Ovary (tissue), 7 donors: ENCODE measurements at regions not wholly inside any gene's neighbourhood (a gene's known extent, or its start where the extent isn't known, plus 50 kb on each side); places are given as distances from the start of the nearest gene placed in this dataset.

Source experiments
- DNase-seq, 5 donors: peaks; one replicate each; pipeline ENCODE4 v3.0.0-alpha.2; 2019 to 2020
- H3K27ac ChIP-seq, 2 donors: fragments of 200-600 bp; one replicate each; pipeline versions ENCODE4 v1.5.1 to v1.8.0; 2019 to 2022
- H3K27me3 ChIP-seq: fragments of 200-600 bp; one replicate; pipeline ENCODE4 v1.8.0; 2022
- H3K36me3 ChIP-seq: fragments of 200-600 bp; sonication (generic); one replicate; pipeline ENCODE4 v1.5.1; 2019
- H3K4me1 ChIP-seq: one replicate; pipeline ENCODE4 v1.8.1; 2013; ENCODE audit warnings: mild to moderate bottlenecking, moderate library complexity; ENCODE audit not compliant: insufficient read depth
- H3K4me3 ChIP-seq: fragments of 200-600 bp; sonication (generic); one replicate; pipeline ENCODE4 v1.5.1; 2017
- H3K9me3 ChIP-seq, 2 donors: fragments of 200-600 bp in 1 of 2; sonication (generic) in 1 of 2; one replicate each; pipeline versions ENCODE4 v1.5.1 to v1.8.1; 2013 to 2019; ENCODE audit warnings: mild to moderate bottlenecking in 1 of 2, moderate library complexity in 1 of 2
- CTCF ChIP-seq, 3 donors: fragments of 450-650 bp in 2 of 3; fragments of 200-600 bp in 1 of 3; IDR thresholded peaks; one replicate each; pipeline versions ENCODE4 v1.5.1 to v1.8.0; 2016 to 2022; ENCODE audit warnings: antibody characterized with exemption in 3 of 3, mild to moderate bottlenecking in 1 of 3
- EP300 ChIP-seq: sonication (generic); formaldehyde crosslinking; IDR thresholded peaks from one replicate; pipeline ENCODE4 v1.6.1; 2017; ENCODE audit warnings: antibody characterized with exemption
- POLR2A ChIP-seq: fragments of 450-650 bp; IDR thresholded peaks from one replicate; pipeline ENCODE4 v1.6.1; 2017; ENCODE audit warnings: antibody characterized with exemption, mild to moderate bottlenecking, moderate library complexity
- WGBS, 3 donors: extraction: QIAGEN DNeasy Blood & Tissue Kit in 1 of 3; methylation state at CpG; one replicate each; pipeline versions ENCODE4 v1.1.5 to v1.1.7; 2013 to 2017; 5-methylcytosine and 5-hydroxymethylcytosine counted together
- intact Hi-C, 4 donors: fragments of 100-400 bp; cut with DNase I; formaldehyde crosslinking; loops; one replicate each; pipeline versions ENCODE4 v1.11.0 to v1.15.1; 2022 to 2023
- donor health status: DM: no; HTN: no; CAD: no; lungs with moderate emphysema.
- donor health status: DM: no; HTN: no; CAD: no.
- donor health status: Bipolar disorder and iron deficiency.
- donor health status: DM: no; HTN: no; CAD: no.
- donor health status: DM: yes; HTN: yes; CAD: no.

- WGBS, 3 donors, result 37 to 39% (median 39%) methylated on average over 2 of the region's 2 CpGs
Measured at GRCh38 chrX:142742581-142742980, 283.1 kb upstream of the SPANXN4 start.

GRCh38 chrX:142733327-142733726, 292.4 kb upstream of the SPANXN4 start:
- TF ChIP-seq EP300 (no peak), POLR2A (no peak), CTCF (IDR thresholded peaks at IDR 0.05) (no peak)
- Histone ChIP-seq H3K4me3 (no peak overlapping the region), H3K4me1 (no peaks in the 10 kb centered on the region), H3K9me3 (no peaks in the 10 kb centered on the region), H3K36me3 (no peaks in the 10 kb centered on the region), H3K27ac (no peak overlapping the region), H3K27me3 (no peaks in the 10 kb centered on the region)
- no peak for DNase-seq
- WGBS, 3 donors, result 43 to 52% (median 52%) methylated on average over 2 of the region's 2 CpGs
- intact Hi-C loops, result no loop called here

More at GRCh38 chrX:142742581-142742980, 283.1 kb upstream of the SPANXN4 start:
- Histone ChIP-seq H3K4me3 (no peak overlapping the region), H3K27ac (no peak overlapping the region), H3K9me3 (no peaks in the 10 kb centered on the region), H3K4me1 (no peaks in the 10 kb centered on the region), H3K36me3 (no peaks in the 10 kb centered on the region), H3K27me3 (no peaks in the 10 kb centered on the region)
- intact Hi-C loops, result no loop called here
- DNase-seq, result no peak
- TF ChIP-seq EP300 (no peak), CTCF (IDR thresholded peaks at IDR 0.05) (no peak), POLR2A (no peak)

GRCh38 chrX:142711796-142712290, 313.9 kb upstream of the SPANXN4 start:
- Histone ChIP-seq H3K27ac (no peak overlapping the region), H3K27me3 (no peaks in the 10 kb centered on the region), H3K36me3 (no peaks in the 10 kb centered on the region), H3K4me1 (no peaks in the 10 kb centered on the region), H3K4me3 (no peak overlapping the region), H3K9me3 (no peaks in the 10 kb centered on the region)
- 21 to 33% (median 31%) methylated on average over 3 of the region's 3 CpGs for WGBS, 3 donors
- intact Hi-C loops, result no loop called here
- no peak for DNase-seq
- TF ChIP-seq CTCF (IDR thresholded peaks at IDR 0.05), result no peak
- no peak for TF ChIP-seq EP300
- TF ChIP-seq POLR2A, result no peak

- DNase-seq, result no peak
- Histone ChIP-seq H3K27me3 (no peaks in the 10 kb centered on the region), H3K4me3 (no peak overlapping the region), H3K4me1 (no peaks in the 10 kb centered on the region), H3K36me3 (no peaks in the 10 kb centered on the region), H3K9me3 (no peaks in the 10 kb centered on the region), H3K27ac (no peak overlapping the region)
- intact Hi-C loops, result no loop called here
- TF ChIP-seq CTCF (IDR thresholded peaks at IDR 0.05) (no peak), POLR2A (no peak), EP300 (no peak)
- 23 to 47% (median 41%) methylated on average over 2 of the region's 2 CpGs for WGBS, 3 donors
Measured at GRCh38 chrX:142702749-142703148, 323.0 kb upstream of the SPANXN4 start.

GRCh38 chrX:142688256-142688655, 337.5 kb upstream of the SPANXN4 start:
- Histone ChIP-seq H3K4me1 (no peaks in the 10 kb centered on the region), H3K36me3 (no peaks in the 10 kb centered on the region), H3K27ac (no peak overlapping the region), H3K27me3 (no peaks in the 10 kb centered on the region), H3K9me3 (no peaks in the 10 kb centered on the region), H3K4me3 (no peak overlapping the region)
- 81 to 91% (median 82%) methylated on average over 2 of the region's 2 CpGs for WGBS, 3 donors
- no peak for DNase-seq
- intact Hi-C loops, result no loop called here
- TF ChIP-seq CTCF (IDR thresholded peaks at IDR 0.05) (no peak), EP300 (no peak), POLR2A (no peak)
